ENCODE measurements at regions not wholly inside any gene's neighbourhood (a gene's known extent, or its start where the extent isn't known, plus 50 kb on each side); places are given as distances from the start of the nearest gene placed in this dataset.

- TF ChIP-seq CTCF (IDR thresholded peaks at IDR 0.05) (no peak), POLR2A (IDR thresholded peaks at IDR 0.05) (no peak)
Observed at GRCh38 chr5:17163221-17163620, 54.2 kb upstream of the BASP1 start.

All from upper lobe of left lung (tissue), 4 donors.